GM18873 (cell line): ENCODE measurements at regions not wholly inside any gene's neighbourhood (a gene's known extent, or its start where the extent isn't known, plus 50 kb on each side); places are given as distances from the start of the nearest gene placed in this dataset.
A peak's percentile ranks its signal among the peaks of the same experiment; 100 is the strongest.
"Not testable (repeated sequence)": the region's sequence is repeated elsewhere in the genome, so short reads cannot be mapped to it uniquely, and the experiment has no call there.

Source experiments
- ATAC-seq: cut with Tn5 transposase; IDR thresholded peaks from one replicate; pipeline ENCODE4 v1.9.1; 2021; ENCODE audit warnings: mild to moderate bottlenecking, moderate library complexity, moderate number of reproducible peaks; ENCODE audit not compliant: unreplicated experiment, low FRiP score

DNA sequence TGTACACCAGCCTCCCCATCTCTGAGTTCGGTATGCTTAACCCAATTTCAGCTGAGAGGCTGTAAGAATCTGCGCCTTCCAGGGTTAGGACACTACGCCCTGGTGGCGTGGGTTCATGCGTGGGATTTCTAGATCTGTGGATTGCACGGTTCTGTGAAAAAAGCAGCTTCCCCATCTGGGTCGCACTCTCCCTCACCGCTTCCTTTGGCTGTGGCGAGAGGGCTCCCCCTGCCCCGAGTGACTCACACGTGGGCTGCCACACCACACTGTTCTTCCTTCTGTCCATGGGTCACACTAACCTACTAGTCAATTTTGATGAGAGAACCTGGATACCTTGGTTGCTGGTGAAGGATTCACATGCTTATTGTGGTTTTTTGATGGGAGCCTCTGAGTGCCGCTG, 256.0 kb upstream of the MAF start:
- ATAC-seq: no peak

DNA sequence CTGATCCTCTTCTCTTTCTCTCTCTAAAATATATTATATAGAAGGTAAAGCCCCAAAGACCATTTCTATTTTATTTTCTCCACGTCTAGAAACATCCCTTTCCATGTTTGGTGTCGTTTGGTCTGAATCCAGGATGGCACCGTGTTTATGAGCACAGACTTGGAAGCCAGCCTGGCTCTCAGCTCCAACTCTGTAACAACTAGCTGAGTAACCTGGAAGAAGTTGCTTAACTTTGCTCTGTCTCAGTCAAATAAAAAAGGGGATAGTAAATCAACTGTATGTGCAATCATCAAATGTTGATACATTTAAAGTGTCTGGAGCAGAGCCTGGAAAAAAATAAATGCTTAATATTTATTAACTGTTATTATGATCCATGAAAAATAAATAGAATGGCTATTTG, 249.8 kb upstream of the MAF start:
- no peak for ATAC-seq

DNA sequence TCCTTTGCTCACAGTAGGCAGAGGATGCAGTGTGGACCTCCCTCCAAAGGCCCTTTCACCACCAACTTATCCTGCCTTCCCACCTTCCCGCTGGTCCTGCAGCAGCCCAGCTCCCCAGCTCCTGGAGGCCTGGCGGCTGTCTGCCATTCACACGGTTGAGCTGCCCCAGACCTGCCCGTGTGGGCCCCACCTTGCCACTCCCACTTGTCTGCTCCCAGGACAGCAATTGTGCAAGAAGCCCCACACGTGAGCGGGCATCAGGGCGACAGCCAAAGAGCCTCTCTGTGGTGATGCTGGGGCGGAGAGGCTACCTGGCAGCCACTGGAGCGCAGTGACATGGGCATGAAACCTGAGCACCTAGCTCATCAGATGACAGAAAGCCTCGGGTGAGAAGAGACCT, 248.6 kb upstream of the MAF start:
- no peak for ATAC-seq

DNA sequence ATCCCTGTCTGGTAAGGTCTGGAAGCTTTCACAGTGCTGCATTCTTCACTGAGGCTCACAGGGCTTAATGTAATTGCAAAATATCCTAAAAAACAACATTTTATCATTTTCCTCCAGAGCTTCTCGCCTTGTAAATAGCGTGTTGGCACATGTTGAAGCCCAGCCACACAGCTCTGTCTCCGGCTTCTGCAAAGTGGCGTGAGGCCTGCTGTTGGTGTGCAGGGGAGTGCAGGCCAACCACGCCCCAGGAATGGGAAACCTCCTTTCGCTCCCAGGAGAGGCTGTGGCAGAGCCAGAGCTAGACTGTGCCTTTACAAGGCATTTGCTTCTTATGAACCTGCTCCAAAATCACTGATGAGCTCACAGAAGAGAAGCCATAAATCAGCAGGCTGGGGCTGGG, 248.2 kb upstream of the MAF start:
- no peak for ATAC-seq

DNA sequence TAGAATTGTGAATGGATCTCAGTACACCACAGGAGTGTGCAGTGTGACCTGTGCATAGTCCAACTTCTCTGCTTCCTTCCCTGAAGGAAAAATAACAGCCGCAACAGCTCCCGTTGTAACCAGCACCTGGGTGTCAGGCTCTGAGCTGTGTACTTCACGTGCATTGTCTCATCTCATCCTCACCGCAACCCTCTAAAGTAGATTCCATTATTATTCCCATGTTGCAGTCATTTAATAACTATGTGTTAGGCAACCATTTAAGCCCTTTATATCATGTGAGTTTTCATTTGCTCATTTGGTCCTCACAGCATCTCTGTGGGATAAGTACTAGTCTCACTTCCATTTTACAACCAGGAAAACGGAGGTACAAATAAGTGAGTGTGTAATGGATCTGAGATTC, 247.0 kb upstream of the MAF start:
- ATAC-seq: no peak

DNA sequence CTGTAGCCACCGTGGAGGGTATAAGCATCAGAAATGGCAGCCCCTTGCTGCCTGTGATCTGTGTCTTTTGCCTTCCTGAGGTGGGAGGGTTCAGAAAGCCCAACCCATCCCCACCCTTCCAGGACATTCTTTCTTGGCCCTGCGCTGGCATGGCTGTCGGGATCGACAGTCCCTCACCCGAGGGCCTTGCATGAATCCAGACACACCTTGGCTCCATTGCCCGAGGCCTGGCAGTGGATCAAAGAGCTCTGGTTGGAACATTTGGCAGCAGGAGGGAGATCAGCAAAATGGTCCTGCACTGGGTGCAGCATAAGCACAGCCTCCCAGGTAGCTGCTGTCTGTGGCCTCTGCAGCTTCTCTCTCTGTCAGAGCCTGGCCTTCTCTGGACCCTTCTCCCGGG, 246.6 kb upstream of the MAF start:
- no peak for ATAC-seq

DNA sequence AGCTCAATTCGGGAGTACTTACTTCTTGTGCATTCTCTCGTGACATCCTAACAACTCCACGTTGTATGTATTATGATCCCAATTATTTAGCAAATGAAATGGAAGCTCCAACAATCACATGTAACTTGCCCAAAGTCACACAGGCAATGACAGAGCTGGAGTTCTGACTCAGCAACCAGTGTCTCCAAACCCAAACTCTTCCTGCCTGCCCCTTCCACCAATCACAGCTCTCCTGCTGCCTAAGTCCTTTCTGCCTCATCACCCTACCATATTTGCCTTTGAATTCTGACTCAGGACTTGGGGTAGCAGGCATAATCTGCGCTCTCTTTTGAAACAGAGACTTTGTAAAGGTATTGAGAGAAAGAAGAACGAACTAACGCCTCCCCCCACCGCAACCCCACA, 245.2 kb upstream of the MAF start:
- ATAC-seq: no peak

DNA sequence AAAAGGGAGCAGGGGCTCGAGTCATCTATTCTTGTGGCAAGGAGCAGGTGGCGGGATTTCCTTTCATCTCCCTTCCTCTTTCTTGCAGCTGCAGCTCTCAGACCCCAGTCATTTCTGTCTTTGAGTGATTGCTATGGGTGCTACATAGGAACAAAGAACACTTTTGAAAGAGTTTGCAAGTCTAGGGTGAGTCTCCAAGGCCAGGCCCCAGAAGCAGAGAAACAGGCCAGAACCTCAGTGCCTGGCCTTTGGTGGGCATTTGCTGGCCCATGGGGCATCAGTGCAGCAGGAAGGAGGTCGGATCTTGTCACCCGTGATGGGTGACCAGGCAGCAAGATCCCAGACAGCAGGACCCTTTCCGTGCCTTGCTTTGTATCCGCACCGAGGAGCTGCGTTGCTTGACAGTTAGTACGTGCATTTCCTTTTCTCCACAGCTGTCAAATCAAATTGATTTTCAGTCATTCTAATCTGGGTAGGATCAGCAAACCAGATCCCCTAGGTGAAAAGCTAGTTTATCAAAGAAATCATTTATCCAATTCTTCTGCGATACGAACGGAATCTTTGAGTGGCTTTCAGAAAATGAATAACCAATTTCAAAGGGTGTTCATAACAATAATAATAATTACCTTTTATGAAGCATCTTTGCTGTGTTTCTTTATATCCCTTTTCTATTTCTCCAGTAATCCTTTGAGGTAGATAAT, 244.6 kb upstream of the MAF start:
- ATAC-seq: peak; percentile 87

DNA sequence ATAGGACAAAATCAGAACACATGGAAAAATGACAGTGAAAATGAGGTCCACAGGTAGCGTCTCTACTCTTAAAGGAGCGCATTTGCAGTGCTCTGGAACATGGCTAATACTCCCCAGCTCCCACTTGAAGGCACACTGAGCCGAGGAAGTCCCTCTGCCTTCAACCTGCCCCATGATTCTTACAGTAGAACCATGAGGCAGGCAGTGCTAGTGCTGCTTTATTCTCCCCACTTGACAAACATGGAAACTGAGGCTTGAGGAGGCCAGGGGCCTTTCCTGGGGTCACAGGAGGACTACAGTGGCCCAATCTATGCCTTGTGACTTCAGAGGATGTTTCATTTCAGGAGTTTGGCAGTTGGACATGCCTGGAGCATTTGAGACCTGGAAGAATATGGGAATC, 244.1 kb upstream of the MAF start:
- no peak for ATAC-seq

DNA sequence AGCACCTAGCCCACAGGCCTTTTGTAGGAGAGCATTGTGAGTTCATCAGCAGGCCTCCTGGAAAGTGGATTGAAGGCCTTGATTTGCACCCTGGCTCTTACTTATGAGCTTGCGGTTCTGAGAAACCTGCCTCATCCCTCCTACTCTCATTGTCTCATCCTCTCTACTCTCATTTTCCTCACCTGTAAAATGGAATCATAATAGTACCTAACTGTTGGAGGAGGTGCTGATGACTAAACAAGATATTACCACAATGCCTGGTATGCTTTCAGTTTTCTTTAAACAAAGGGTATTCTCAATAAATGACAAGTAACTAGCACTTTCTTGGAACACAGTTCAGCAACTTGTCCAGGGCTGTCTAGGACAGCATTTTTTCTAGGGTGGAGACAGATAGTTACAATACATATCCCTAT, 243.1 kb upstream of the MAF start:
- ATAC-seq: peak; percentile 46

DNA sequence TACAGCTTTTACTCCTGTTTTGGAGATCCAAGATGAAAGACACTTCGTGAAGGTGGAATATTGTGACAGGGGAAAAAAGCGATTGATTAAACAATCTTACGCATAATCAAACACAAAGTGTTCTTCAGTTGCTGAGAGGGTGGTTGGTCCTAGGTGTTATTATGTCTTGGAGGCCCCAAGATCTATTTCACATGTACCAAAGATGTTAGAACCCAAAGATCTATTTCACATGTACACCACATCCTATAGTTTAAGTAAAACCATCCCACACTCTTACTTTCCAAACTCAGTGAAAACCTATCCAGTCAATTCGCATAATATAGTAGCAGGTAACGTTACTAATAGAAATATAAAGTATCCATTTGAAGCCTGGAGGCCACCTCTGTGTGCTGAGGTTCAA, 242.6 kb upstream of the MAF start:
- ATAC-seq: no peak

DNA sequence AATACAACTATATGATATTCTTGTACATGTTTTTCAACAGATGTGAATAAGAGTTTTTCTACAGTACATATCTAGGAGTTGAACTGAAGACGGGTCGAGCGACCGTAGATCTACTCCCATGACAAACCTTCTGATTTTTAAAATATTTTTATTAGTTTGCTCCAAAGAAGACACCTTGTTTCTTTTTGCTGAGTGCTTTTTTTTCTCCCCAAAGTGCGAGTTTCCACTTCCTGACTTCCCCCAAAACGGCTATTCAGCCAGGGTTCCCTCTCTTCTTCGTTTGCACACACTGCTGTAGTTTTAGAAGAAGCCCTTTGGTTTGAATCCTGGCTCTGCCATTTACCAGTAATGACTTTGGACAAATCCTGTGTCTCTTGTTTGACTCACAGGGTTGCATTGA, 241.7 kb upstream of the MAF start:
- ATAC-seq: no peak

DNA sequence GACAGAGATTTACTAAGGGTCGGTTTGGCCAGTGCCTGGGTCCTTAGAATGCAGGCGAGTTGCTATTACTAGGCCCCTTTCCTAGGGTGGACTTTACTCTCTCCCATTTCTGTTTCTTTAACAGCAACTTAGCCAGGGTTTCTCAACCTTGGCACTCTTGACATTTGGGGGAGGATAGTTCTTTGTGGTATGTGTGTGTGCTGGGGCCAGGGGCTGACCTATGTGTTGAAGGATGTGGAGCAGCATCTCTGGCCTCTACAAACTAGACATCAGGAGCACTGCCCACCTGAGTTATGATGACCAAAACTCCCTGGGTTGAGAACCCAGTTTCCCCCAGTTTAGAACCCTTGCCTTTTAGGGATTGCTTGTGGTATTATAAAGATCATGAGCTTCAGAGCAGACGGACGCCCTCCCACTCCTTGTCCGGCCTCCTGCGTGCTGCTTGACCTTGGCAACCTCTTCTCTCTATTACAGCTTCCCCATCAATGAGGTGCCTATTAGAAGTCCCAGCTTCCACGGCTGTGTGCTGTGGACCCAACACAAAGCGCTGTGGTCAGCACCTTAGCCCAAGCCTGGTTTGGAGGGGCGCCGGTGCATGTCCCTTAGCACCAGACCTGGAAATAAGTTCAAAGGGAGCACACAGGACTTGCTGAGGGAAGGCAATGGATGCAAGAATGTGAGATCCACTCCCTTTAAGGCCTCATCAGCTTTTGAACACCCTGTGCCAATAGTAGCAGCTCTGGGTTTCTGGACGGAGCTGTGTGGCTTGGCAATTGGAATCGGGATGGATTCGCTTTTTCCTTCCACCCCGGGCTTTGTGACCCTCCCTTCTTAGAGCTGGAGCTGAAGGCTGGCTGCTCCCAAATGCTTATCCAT, 239.2 kb upstream of the MAF start:
- no peak for ATAC-seq

DNA sequence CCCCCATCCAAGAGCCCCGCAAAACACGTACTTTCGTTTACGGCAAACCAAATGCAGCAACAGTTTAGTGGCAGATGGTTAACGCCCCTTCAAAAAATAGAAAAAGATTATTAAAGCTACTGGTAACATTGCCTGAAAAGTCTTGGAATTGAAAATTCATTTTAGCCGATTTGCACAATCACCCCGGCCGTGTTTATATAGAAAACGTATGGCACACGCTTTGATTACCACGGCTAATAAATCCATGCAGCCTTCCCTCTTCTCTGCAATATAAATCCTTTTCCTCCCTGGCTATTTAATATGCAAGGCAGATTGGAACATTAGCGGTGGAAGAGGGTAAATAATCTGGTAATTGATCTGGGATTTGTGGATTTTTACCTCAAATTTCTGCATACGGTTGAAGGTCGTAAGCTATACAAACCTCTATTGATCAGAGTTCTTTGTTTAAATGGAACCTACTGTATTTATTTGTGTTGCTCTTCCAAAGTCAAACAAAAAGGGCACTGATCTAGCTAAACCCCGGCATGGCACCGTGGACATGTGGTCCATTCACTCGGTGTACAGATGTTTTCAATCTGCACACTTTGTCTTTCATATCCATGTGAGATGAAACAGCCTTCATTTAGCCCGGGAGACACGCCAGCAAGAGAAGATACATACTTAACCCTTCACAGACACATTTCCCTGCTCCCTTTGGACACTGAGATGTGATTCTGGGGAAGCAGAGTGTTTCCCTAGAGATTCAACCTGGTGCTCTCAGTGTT, 238.1 kb upstream of the MAF start:
- ATAC-seq: no peak

DNA sequence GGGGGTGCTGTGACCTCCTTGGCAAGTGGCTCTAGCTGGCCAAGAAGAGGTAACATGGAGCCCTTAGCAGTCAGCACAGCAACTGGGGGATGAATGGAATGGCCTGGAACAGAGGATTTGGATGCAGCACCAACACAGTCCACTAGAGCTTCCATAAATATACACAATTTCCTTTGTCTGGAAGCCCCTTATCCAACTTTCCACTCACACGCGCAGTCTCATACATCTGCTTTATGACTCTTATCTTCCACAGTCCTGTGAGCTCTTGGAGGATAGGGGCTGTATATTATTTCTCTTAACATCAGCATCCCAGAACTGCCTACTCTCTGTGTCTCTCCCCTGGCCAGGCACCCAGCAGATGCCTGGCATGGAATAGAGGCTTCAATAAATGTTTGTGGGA, 235.6 kb upstream of the MAF start:
- no peak for ATAC-seq

DNA sequence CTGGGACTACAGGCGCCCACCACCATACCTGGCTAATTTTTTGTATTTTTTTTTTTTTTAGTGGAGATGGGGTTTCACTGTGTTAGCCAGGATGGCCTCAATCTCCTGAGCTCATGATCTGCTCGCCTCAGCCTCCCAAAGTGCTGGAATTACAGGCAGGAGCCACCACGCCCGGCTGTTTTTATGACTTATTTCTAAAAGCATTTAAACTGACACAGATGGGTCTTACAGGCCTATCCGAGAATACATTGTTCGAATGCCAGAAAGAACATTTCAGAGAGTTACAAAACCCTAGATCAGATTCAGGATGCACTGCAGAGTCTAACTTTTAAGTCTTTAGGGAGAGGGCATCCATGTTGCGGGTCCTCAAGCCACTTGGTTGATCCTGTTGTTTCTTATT, 234.7 kb upstream of the MAF start:
- ATAC-seq: no peak

DNA sequence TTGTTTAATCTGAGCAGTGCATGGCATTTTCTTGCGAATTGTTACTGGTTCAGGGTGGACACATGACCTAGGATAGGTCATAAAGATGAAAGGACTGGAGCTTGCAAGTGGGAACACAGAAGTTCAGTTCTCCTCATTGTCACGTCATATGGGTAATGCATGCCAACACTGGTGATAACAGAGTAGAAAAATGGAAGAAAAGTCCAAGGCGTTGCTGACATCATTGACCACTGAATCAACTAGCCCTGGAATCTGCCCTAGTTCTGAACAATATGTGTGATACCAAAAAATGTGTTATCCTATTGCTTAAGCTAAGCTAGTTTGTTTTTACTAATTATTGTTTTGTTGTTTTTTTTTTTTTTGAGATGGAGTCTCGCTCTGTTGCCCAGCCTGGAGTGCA, 234.2 kb upstream of the MAF start:
- no peak for ATAC-seq

DNA sequence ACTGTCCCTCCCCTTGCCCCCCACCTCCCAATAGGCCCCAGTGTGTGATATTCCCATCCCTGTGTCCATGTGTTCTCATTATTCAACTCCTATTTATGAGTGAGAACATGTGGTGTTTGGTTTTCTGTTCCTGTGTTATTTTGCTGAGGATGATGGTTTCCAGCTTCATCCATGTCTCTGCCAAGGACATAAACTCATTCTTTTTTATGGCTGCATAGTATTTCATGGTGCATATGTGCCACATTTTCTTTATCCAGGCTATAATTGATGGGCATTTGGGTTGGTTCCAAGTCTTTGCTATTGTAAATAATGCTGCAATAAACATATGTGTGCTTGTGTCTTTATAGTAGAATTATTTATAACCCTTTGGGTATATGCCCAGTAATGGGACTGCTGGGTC, 233.5 kb upstream of the MAF start:
- ATAC-seq: not testable (repeated sequence)

DNA sequence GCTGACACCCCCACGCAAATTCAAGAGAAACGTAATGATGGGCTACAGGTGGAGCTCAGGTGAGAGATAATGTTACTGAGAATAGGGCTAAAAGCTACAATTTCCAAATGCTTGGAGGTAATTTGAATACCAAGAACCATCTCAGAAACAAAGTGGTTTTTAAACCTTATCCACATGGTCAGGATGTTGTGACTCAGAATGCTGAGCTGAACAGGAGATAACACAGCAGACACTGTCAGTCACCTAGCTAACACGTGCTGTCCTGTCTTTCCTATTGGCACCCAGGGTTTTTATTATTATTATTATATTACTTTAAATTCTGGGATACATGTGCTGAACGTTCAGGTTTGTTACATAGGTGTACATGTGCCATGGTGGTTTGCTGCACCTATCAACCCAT, 233.0 kb upstream of the MAF start:
- ATAC-seq: no peak

DNA sequence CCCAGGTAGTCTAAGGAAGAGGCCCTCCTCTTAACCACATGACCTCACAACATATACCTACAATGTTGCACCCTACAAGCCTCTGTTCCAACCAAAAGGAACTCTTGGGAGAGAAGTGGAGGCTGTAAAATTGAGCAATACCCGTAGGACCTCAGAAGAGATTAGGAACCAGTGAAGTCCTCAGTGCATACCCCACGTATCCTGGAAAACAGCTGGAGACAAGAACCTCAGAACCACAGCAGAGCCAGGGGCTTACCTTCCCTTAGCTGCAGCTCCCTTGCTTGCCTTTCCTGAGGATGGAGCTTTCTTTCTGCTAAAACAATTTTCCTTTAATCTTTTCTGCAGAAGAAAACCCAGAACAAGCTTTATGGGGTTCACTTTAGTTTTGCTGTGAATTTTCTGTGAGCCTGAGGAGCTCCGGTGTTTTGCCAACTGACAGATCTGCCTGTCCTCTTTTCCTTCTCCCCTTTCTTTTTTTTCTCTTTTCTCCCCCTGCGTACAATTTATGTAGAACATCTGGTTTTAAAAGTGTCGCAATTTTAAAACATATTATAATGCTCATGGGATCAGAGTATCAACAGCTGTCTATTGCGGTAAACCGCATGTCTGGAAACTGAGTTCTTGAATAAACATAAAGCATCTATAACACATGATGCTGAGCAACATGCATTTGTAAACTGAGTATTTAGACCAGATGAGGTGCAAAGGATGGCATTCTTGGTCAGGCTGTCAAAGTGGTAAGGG, 226.4 kb upstream of the MAF start:
- ATAC-seq: no peak

DNA sequence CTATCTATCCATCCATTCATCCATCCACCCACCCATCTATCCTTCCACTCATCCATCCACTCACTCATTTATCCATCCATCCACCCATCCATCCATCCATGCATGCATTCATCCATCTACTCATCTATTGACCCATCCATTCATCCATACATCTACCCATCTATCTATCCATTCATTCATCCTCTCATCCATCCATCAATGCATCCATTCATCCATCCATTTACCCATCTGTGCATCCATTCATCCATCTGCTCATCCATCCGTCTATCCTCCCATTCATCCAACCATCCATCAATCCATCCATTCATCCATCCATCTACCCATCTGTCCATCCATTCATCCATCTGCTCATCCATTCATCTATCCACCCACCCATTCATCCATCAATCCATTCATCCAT, 224.5 kb upstream of the MAF start:
- ATAC-seq: no peak
